Heart right ventricle (tissue), 16 donors: ENCODE measurements at regions not wholly inside any gene's neighbourhood (a gene's known extent, or its start where the extent isn't known, plus 50 kb on each side); places are given as distances from the start of the nearest gene placed in this dataset.
A peak's percentile ranks its signal among the peaks of the same experiment; 100 is the strongest.

Source experiments
- ATAC-seq, 8 donors: fragments of 200-7000 bp; cut with Tn5 transposase; one replicate each; pipeline ENCODE4 v1.9.1; 2020; ENCODE audit warnings: mild to moderate bottlenecking in 8 of 8, moderate library complexity in 8 of 8, moderate number of reproducible peaks in 1 of 8
- DNase-seq, 2 donors: peaks; one replicate each; pipeline ENCODE4 v3.0.0-alpha.2; 2020
- H3K27ac ChIP-seq, 10 donors: fragments of 200-600 bp; sonication (generic) in 2 of 10; one replicate each; pipeline versions ENCODE4 v1.5.0 to v1.8.0; 2020 to 2022; ENCODE audit warnings: mild to moderate bottlenecking in 3 of 10
- H3K27me3 ChIP-seq, 7 donors: fragments of 200-600 bp; one replicate each; pipeline ENCODE4 v1.8.0; 2021 to 2022; ENCODE audit warnings: mild to moderate bottlenecking in 2 of 7
- H3K36me3 ChIP-seq, 9 donors: fragments of 200-600 bp; sonication (generic) in 1 of 9; one replicate each; pipeline versions ENCODE4 v1.5.0 to v1.8.0; 2020 to 2022; ENCODE audit warnings: mild to moderate bottlenecking in 2 of 9
- H3K4me1 ChIP-seq, 9 donors: fragments of 200-600 bp; sonication (generic) in 1 of 9; one replicate each; pipeline versions ENCODE4 v1.5.0 to v1.8.0; 2020 to 2022; ENCODE audit warnings: mild to moderate bottlenecking in 4 of 9
- H3K4me3 ChIP-seq, 10 donors: fragments of 200-600 bp; sonication (generic) in 2 of 10; one replicate each; pipeline versions ENCODE4 v1.5.0 to v1.8.0; 2020 to 2022; ENCODE audit warnings: mild to moderate bottlenecking in 7 of 10, moderate library complexity in 2 of 10
- H3K9me3 ChIP-seq, 11 donors: fragments of 200-600 bp in 10 of 11; sonication (generic) in 2 of 11; one replicate each; pipeline versions ENCODE4 v1.5.0 to v1.8.0; 2013 to 2022; ENCODE audit warnings: mild to moderate bottlenecking in 2 of 11, control low read depth in 1 of 11, moderate library complexity in 1 of 11
- CTCF ChIP-seq, 9 donors: fragments of 200-600 bp; sonication (generic) in 2 of 9; IDR thresholded peaks; one replicate each; pipeline versions ENCODE4 v1.5.0 to v1.8.0; 2021 to 2022; ENCODE audit warnings: antibody characterized with exemption in 9 of 9, mild to moderate bottlenecking in 5 of 9, moderate library complexity in 1 of 9
- WGBS, 2 donors: extraction: QIAGEN DNeasy Blood & Tissue Kit; methylation state at CpG; one replicate each; pipeline ENCODE4 v1.1.7; 2013; ENCODE audit warnings: inconsistent platforms in 1 of 2; 5-methylcytosine and 5-hydroxymethylcytosine counted together
- intact Hi-C, 10 donors: fragments of 100-400 bp; cut with DNase I; formaldehyde crosslinking; loops; one replicate each; pipeline versions ENCODE4 v1.11.1 to v1.14.2; 2022
- donor health status: Arrhythmogenic right ventricular cardiomyopathy.
- donor health status: ischemic (EF 13 %, LVEDD 7.1; RV severe dilation, severe dysfunction).
- donor health status: healthy with polysubstance abuse.
- donor health status: DM: no; HTN: yes; CAD: no.
- donor health status: DM: no; HTN: no; CAD: no.
- donor health status: ischemic (EF 25% LVEDD 6.9; RV normal size, moderate dysfunction).
- donor health status: ischemic (EF 25% LVEDD 5.7; RV mildly dilated, moderate dysfunction).
- donor health status: healthy.
- donor health status: DM: yes; HTN: yes; CAD: no.
- donor health status: Ischemic cardiomyopathy.
- donor health status: ischemic (EF 35%, LVEDD 5.7; RV mildly dilated, moderate dysfunction).
- donor health status: nonischemic (EF 11% LVEDD 7.7; RV severe dilation, severe dysfunction).
- donor health status: DM: yes; HTN: yes; CAD: no.
- donor health status: PGD.
- donor health status: ischemic (EF 29% LVEDD 5.4; RV normal size, mild dysfunction).
- donor health status: nonischemic (EF 23%, LVEDD 6.1; RV moderate dilation, normal function).

GRCh38 chr1:202067188-202067974, 55.3 kb upstream of the GPR37L1 start:
- H3K27me3 ChIP-seq, result peaks cover 0 to 9% (median 0%) of the 10 kb centered on the region in 7 donors
- WGBS, 2 donors, result 79 to 80% methylated on average over 7 of the region's 7 CpGs
- TF ChIP-seq CTCF (IDR thresholded peaks at IDR 0.05), result no peak
- peak in 1 of 8 donors; percentile 13 for ATAC-seq
- no peaks in the 10 kb centered on the region for H3K36me3 ChIP-seq
- H3K4me1 ChIP-seq, result no peaks in the 10 kb centered on the region
- H3K27ac ChIP-seq, result no peak overlapping the region
- intact Hi-C loops, result no loop called here
- H3K4me3 ChIP-seq, result no peak overlapping the region
- H3K9me3 ChIP-seq, result no peaks in the 10 kb centered on the region
- no peak for DNase-seq

- WGBS, 2 donors, result 70 to 79% methylated on average over 4 of the region's 4 CpGs
- Histone ChIP-seq H3K4me1 (no peaks in the 10 kb centered on the region), H3K27ac (no peak overlapping the region), H3K27me3 (no peaks in the 10 kb centered on the region), H3K9me3 (no peaks in the 10 kb centered on the region), H3K4me3 (no peak overlapping the region), H3K36me3 (no peaks in the 10 kb centered on the region)
- DNase-seq (no peak), ATAC-seq (no peak)
- no peak for TF ChIP-seq CTCF (IDR thresholded peaks at IDR 0.05)
- intact Hi-C loops, result no loop called here
These were observed 54.1 kb upstream of the GPR37L1 start for GRCh38 chr1:202068596-202068995.

GRCh38 chr1:202069662-202070061, 53.1 kb upstream of the GPR37L1 start:
- no peak for TF ChIP-seq CTCF (IDR thresholded peaks at IDR 0.05)
- 87 to 88% methylated on average over 4 of the region's 4 CpGs for WGBS, 2 donors
- Histone ChIP-seq H3K9me3 (no peaks in the 10 kb centered on the region), H3K4me3 (no peak overlapping the region), H3K36me3 (no peaks in the 10 kb centered on the region), H3K27me3 (no peaks in the 10 kb centered on the region), H3K4me1 (no peaks in the 10 kb centered on the region), H3K27ac (no peak overlapping the region)
- ATAC-seq (no peak), DNase-seq (no peak)
- intact Hi-C loops, result no loop called here

GRCh38 chr1:202072211-202072765, 50.4 kb upstream of the GPR37L1 start:
- no peak for ATAC-seq
- H3K9me3 ChIP-seq, result no peaks in the 10 kb centered on the region
- no peak overlapping the region for H3K27ac ChIP-seq
- no peaks in the 10 kb centered on the region for H3K27me3 ChIP-seq
- no peaks in the 10 kb centered on the region for H3K36me3 ChIP-seq
- no peak for DNase-seq
- TF ChIP-seq CTCF (IDR thresholded peaks at IDR 0.05), result no peak
- peaks cover 0 to 22% (median 0%) of the 10 kb centered on the region in 9 donors for H3K4me1 ChIP-seq
- 86 to 91% methylated on average over 8 of the region's 8 CpGs for WGBS, 2 donors
- intact Hi-C loops, result no loop called here
- H3K4me3 ChIP-seq, result no peak overlapping the region
